ENCODE measurements at regions not wholly inside any gene's neighbourhood (a gene's known extent, or its start where the extent isn't known, plus 50 kb on each side); places are given as distances from the start of the nearest gene placed in this dataset.

DNA sequence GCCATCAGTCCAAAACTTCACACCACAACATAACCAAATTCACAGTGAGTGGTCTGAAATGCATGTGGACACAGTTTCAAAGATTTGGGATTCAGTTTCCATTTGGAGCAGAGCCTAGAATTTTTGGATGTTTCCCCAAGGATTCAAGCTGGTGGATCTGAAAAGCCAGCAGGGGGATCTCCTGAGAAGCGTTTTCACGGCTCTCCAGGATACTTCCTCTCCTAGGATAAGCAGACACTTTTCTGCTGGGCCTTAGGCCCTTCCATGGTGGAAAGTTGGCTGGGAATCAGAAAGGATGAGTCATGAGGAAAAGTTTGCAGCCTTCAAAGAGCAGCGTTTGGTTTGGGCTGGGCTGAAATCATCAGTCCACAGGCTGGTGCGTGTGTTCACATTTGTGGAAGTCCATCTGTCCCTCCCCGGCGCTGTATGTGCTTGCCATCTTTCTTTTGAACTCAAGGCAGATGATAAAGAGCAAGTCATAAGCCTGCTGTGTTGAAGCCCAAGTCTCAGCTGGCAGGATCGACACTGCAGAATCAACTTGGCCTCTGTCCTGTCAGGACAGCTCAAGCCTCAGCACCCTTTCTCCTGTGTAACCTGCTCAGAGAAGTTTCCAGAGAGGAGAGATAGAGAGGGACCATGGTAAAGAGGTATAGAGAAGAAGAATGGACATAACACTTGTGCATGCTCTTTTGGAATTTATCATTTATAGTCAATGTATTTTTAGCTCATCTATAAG lies 152.6 kb upstream of the MSX2 start:
- Mint-ChIP-seq H3K9me3 (peaks cover 53% of the 10 kb centered on the region), H3K27ac (no peak overlapping the region), H3K36me3 (ENCODE audit: low read depth) (peaks cover 7% of the 10 kb centered on the region; the same call in 1 of the 2 replicates), H3K4me1 (ENCODE audit: low read depth) (no peaks in the 10 kb centered on the region), H3K4me3 (no peak overlapping the region), H3K27me3 (ENCODE audit: insufficient read depth) (no peaks in the 10 kb centered on the region; the same call in 1 of the 2 replicates)
- TF ChIP-seq, protein P1, sequence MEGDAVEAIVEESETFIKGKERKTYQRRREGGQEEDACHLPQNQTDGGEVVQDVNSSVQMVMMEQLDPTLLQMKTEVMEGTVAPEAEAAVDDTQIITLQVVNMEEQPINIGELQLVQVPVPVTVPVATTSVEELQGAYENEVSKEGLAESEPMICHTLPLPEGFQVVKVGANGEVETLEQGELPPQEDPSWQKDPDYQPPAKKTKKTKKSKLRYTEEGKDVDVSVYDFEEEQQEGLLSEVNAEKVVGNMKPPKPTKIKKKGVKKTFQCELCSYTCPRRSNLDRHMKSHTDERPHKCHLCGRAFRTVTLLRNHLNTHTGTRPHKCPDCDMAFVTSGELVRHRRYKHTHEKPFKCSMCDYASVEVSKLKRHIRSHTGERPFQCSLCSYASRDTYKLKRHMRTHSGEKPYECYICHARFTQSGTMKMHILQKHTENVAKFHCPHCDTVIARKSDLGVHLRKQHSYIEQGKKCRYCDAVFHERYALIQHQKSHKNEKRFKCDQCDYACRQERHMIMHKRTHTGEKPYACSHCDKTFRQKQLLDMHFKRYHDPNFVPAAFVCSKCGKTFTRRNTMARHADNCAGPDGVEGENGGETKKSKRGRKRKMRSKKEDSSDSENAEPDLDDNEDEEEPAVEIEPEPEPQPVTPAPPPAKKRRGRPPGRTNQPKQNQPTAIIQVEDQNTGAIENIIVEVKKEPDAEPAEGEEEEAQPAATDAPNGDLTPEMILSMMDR (IDR thresholded peaks at IDR 0.05): no peak
- DNase-seq: peak; percentile 19

- no peaks in the 10 kb centered on the region for H3K4me1 Mint-ChIP-seq (ENCODE audit: low read depth)
- H3K27ac Mint-ChIP-seq: no peak overlapping the region
- no peak for DNase-seq
These were observed 151.8 kb upstream of the MSX2 start for GRCh38 chr5:174572591-174572990.

DNA sequence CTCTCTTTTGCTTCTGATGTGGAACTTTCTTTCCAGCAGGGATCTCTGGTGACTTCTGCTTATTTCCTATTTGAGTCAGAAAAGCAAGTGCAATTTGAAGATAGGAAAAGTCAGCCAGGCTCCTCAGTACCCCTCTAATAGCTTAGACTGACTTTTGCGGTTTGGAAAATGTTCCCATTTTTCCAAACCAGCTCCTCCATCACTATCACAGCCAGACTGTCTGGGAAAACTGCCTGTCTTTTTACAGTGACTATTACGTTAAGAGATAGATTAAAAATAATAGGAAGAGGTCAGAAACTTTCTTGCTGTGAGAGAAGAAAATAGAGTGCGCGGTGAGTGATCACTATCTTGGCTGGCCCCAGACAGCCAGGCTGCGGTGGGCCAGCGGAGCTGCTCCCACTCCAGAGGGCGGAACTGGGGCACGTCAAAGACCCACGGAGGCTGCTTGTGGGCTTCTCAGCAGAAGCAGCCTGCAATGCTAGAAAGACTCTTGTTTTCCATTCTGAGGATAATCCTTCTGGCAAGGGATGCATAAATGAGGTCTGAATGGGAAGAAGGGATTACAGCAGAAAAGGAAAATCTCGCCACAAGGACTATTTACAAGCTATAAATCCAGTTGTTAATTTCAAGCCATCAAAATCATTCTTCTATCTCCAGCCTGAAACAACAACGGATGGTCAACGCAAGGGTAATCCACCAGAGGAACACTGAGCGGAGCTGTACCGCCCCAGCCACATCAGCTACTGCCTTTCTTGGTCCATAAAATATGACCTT lies 151.0 kb upstream of the MSX2 start:
- TF ChIP-seq, protein P1 (IDR thresholded peaks at IDR 0.05): no peak
- H3K4me1 Mint-ChIP-seq (ENCODE audit: low read depth): no peaks in the 10 kb centered on the region
- no peak overlapping the region for H3K4me3 Mint-ChIP-seq
- no peaks in the 10 kb centered on the region; the same call in 1 of the 2 replicates for H3K27me3 Mint-ChIP-seq (ENCODE audit: insufficient read depth)
- no peak overlapping the region for H3K27ac Mint-ChIP-seq
- no peak for DNase-seq
- H3K9me3 Mint-ChIP-seq: peaks cover 45% of the 10 kb centered on the region
- peaks cover 7% of the 10 kb centered on the region; the same call in 1 of the 2 replicates for H3K36me3 Mint-ChIP-seq (ENCODE audit: low read depth)

More at GRCh38 chr5:174572591-174572990, 151.8 kb upstream of the MSX2 start:
- H3K9me3 Mint-ChIP-seq: peaks cover 49% of the 10 kb centered on the region
- peaks cover 7% of the 10 kb centered on the region; the same call in 1 of the 2 replicates for H3K36me3 Mint-ChIP-seq (ENCODE audit: low read depth)
- H3K4me3 Mint-ChIP-seq: no peak overlapping the region
- TF ChIP-seq, protein P1 (IDR thresholded peaks at IDR 0.05): no peak
- H3K27me3 Mint-ChIP-seq (ENCODE audit: insufficient read depth): no peaks in the 10 kb centered on the region; the same call in 1 of the 2 replicates

DNA sequence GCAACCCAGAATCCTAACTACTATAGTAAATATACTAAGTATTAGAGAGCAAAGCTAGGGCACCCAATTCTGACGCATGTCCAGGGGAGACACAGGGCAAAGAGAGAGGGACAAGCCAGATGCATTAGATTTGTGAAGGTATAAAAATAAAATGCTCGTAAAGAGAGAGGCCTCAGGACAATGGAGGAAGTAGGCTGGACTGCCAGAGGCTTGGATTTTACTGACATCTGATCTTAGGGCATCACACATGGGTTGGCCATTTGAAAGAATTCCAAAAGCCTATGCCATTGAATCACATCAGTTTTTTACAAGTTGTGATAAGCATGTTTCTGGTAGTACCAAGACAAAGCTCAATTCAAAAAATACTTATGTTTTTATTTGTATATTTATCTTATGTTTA lies 149.3 kb upstream of the MSX2 start:
- DNase-seq: no peak
- no peaks in the 10 kb centered on the region for H3K4me1 Mint-ChIP-seq (ENCODE audit: low read depth)
- no peak overlapping the region for H3K27ac Mint-ChIP-seq

GRCh38 chr5:174576042-174576441 lies 148.3 kb upstream of the MSX2 start:
- TF ChIP-seq, protein P1 (IDR thresholded peaks at IDR 0.05): no peak
- DNase-seq: no peak
- H3K27me3 Mint-ChIP-seq (ENCODE audit: insufficient read depth): no peaks in the 10 kb centered on the region
- no peak overlapping the region for H3K4me3 Mint-ChIP-seq
- peaks cover 24% of the 10 kb centered on the region for H3K9me3 Mint-ChIP-seq
- H3K27ac Mint-ChIP-seq: no peak overlapping the region
- no peaks in the 10 kb centered on the region; the same call in 1 of the 2 replicates for H3K36me3 Mint-ChIP-seq (ENCODE audit: low read depth)
- no peaks in the 10 kb centered on the region for H3K4me1 Mint-ChIP-seq (ENCODE audit: low read depth)

More for the DNA sequence above, 149.3 kb upstream of the MSX2 start:
- Mint-ChIP-seq H3K4me3 (no peak overlapping the region), H3K9me3 (peaks cover 34% of the 10 kb centered on the region), H3K36me3 (ENCODE audit: low read depth) (no peaks in the 10 kb centered on the region; the same call in 1 of the 2 replicates), H3K27me3 (ENCODE audit: insufficient read depth) (no peaks in the 10 kb centered on the region; the same call in 1 of the 2 replicates)
- TF ChIP-seq, protein P1 (IDR thresholded peaks at IDR 0.05): no peak
